ENCODE measurements at regions not wholly inside any gene's neighbourhood (a gene's known extent, or its start where the extent isn't known, plus 50 kb on each side); places are given as distances from the start of the nearest gene placed in this dataset.

DNA sequence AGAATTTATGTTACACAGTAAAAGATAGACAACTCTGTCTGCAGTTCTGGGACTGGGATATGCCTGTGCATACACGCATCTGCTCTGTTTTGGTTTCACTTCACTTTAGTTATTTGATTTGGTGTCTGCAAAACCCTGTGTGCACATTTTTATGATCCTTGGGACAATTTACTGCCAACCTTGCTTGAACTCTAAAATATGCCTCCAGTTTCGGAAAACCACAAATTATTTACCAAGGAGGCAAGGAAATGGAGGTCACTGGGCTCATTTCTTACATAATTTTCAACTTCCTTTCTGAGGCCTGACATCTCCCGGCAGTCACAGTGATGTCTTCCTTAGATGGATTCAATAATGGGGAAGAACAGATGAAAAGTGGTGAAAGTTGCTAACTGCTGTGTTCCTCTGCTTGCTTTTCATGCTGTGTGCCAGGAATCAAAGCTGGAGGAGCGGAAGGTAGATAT, 61.2 kb upstream of the TAF11L2 start:
- Mint-ChIP-seq H3K4me1 (no peaks in the 10 kb centered on the region), H3K36me3 (no peaks in the 10 kb centered on the region), H3K27ac (no peak overlapping the region), H3K4me3 (no peak overlapping the region), H3K27me3 (ENCODE audit: insufficient read depth, low read depth) (no peaks in the 10 kb centered on the region), H3K9me3 (peaks cover 15% of the 10 kb centered on the region)
- H3K9ac ChIP-seq: no peak overlapping the region
- no peak overlapping the region for H3K27ac ChIP-seq
- no peaks in the 10 kb centered on the region for H3K36me3 ChIP-seq
- no peaks in the 10 kb centered on the region for H3K4me1 ChIP-seq
- H3K27me3 ChIP-seq: no peaks in the 10 kb centered on the region
- H3F3A ChIP-seq (ENCODE audit: low read depth): no peaks in the 10 kb centered on the region
- peaks cover 7% of the 10 kb centered on the region for H3K9me3 ChIP-seq (ENCODE audit: low read depth)
- H3K4me3 ChIP-seq: no peak overlapping the region
- no peak overlapping the region for H3K4me2 ChIP-seq
- DNase-seq (ENCODE audit: low spot score): no peak
- no peak overlapping the region for H2AFZ ChIP-seq (replicated peaks)
- no peaks in the 10 kb centered on the region for H3K79me2 ChIP-seq (ENCODE audit: low read depth)
- TF ChIP-seq EZH2phosphoT487 (IDR thresholded peaks at IDR 0.05): no peak
- no peak for TF ChIP-seq EZH2 (IDR thresholded peaks at IDR 0.05)
- TF ChIP-seq, protein P1, sequence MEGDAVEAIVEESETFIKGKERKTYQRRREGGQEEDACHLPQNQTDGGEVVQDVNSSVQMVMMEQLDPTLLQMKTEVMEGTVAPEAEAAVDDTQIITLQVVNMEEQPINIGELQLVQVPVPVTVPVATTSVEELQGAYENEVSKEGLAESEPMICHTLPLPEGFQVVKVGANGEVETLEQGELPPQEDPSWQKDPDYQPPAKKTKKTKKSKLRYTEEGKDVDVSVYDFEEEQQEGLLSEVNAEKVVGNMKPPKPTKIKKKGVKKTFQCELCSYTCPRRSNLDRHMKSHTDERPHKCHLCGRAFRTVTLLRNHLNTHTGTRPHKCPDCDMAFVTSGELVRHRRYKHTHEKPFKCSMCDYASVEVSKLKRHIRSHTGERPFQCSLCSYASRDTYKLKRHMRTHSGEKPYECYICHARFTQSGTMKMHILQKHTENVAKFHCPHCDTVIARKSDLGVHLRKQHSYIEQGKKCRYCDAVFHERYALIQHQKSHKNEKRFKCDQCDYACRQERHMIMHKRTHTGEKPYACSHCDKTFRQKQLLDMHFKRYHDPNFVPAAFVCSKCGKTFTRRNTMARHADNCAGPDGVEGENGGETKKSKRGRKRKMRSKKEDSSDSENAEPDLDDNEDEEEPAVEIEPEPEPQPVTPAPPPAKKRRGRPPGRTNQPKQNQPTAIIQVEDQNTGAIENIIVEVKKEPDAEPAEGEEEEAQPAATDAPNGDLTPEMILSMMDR (IDR thresholded peaks at IDR 0.05): no peak
- H4K20me1 ChIP-seq (ENCODE audit: low read depth): no peaks in the 10 kb centered on the region

DNA sequence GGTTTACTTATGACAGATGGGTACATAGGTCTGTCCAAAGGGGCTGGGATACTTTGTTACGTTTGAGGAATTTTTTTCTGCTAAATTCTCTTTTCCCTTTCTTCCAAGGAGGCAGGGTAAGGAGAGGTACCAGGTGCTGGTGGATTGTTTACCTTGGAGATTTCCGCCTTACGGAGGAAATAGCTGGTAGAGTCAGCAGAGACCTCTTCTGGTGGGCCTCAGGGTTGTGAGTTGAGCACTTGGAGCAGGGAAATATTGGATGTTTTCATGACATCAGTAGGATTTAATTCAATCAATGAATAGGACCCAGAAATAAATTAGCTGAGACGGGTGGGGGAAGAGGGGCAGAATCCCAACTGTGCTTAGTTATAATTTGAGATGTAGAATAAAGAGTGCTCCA, 60.0 kb upstream of the TAF11L2 start:
- Mint-ChIP-seq H3K4me3 (no peak overlapping the region), H3K9me3 (peaks cover 15% of the 10 kb centered on the region), H3K4me1 (no peaks in the 10 kb centered on the region), H3K27me3 (ENCODE audit: insufficient read depth, low read depth) (no peaks in the 10 kb centered on the region), H3K27ac (no peak overlapping the region), H3K36me3 (no peaks in the 10 kb centered on the region)
- no peak overlapping the region for H3K4me2 ChIP-seq
- no peaks in the 10 kb centered on the region for H4K20me1 ChIP-seq (ENCODE audit: low read depth)
- H3K9me3 ChIP-seq (ENCODE audit: low read depth): peaks cover 7% of the 10 kb centered on the region
- H3K27ac ChIP-seq: no peak overlapping the region
- no peaks in the 10 kb centered on the region for H3K4me1 ChIP-seq
- H3F3A ChIP-seq (ENCODE audit: low read depth): no peaks in the 10 kb centered on the region
- no peaks in the 10 kb centered on the region for H3K27me3 ChIP-seq
- no peak overlapping the region for H3K4me3 ChIP-seq
- H2AFZ ChIP-seq (replicated peaks): no peak overlapping the region
- no peak for TF ChIP-seq EZH2phosphoT487 (IDR thresholded peaks at IDR 0.05)
- no peak for TF ChIP-seq EZH2 (IDR thresholded peaks at IDR 0.05)
- TF ChIP-seq, protein P1 (IDR thresholded peaks at IDR 0.05): no peak
- no peaks in the 10 kb centered on the region for H3K36me3 ChIP-seq
- H3K9ac ChIP-seq: no peak overlapping the region
- DNase-seq (ENCODE audit: low spot score): no peak
- H3K79me2 ChIP-seq (ENCODE audit: low read depth): no peaks in the 10 kb centered on the region

DNA sequence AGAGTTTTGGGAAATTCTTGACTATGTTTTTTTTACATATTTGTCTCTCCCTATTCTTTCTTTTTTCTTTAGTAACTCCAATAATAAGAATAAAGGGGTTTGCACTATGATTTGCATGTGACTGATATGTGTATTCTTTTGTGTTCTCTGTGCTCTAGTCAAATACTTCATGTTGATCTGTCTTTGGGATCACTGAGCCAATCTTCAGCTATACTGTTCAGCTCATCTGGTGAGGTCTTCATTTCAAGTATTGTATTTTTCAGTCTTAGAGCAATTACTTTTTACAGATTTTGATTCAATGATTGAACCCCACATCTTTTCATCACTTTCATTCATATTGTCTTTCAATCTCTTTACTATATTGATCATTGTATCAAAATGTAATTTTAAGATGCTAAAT, 58.1 kb upstream of the TAF11L2 start:
- no peaks in the 10 kb centered on the region for H3K27me3 ChIP-seq
- no peaks in the 10 kb centered on the region for H3K79me2 ChIP-seq (ENCODE audit: low read depth)
- no peaks in the 10 kb centered on the region for H3K36me3 Mint-ChIP-seq
- no peak overlapping the region for H2AFZ ChIP-seq (replicated peaks)
- DNase-seq (ENCODE audit: low spot score): no peak
- H3K9me3 ChIP-seq (ENCODE audit: low read depth): peaks cover 7% of the 10 kb centered on the region
- H3K4me2 ChIP-seq: no peak overlapping the region
- H3K4me1 Mint-ChIP-seq: no peaks in the 10 kb centered on the region
- H3K27ac Mint-ChIP-seq: no peak overlapping the region
- no peak overlapping the region for H3K4me3 ChIP-seq
- H3K36me3 ChIP-seq: no peaks in the 10 kb centered on the region
- no peak overlapping the region for H3K27ac ChIP-seq
- H3K4me1 ChIP-seq: no peaks in the 10 kb centered on the region
- H3K4me3 Mint-ChIP-seq: no peak overlapping the region
- H3F3A ChIP-seq (ENCODE audit: low read depth): no peaks in the 10 kb centered on the region
- peaks cover 15% of the 10 kb centered on the region for H3K9me3 Mint-ChIP-seq
- no peaks in the 10 kb centered on the region for H3K27me3 Mint-ChIP-seq (ENCODE audit: insufficient read depth, low read depth)
- no peak overlapping the region for H3K9ac ChIP-seq
- no peak for TF ChIP-seq EZH2phosphoT487 (IDR thresholded peaks at IDR 0.05)
- TF ChIP-seq, protein P1 (IDR thresholded peaks at IDR 0.05): no peak
- TF ChIP-seq EZH2 (IDR thresholded peaks at IDR 0.05): no peak
- no peaks in the 10 kb centered on the region for H4K20me1 ChIP-seq (ENCODE audit: low read depth)
